Stimulated activated naive CD8-positive, alpha-beta T cell treated with anti-CD3 and anti-CD28 coated beads, Interleukin-15, Interleukin-2, amounts not matched to agents 100 ng/mL and 50 ng/mL, for 24 hours (primary cell): ENCODE measurements at regions not wholly inside any gene's neighbourhood (a gene's known extent, or its start where the extent isn't known, plus 50 kb on each side); places are given as distances from the start of the nearest gene placed in this dataset.
A peak's percentile ranks its signal among the peaks of the same experiment; 100 is the strongest.

Source experiments
- H3K27ac Mint-ChIP-seq: one replicate; pipeline ENCODE4 v1.8.0; 2021; ENCODE audit warnings: mild to moderate bottlenecking, mixed read lengths
- H3K27me3 Mint-ChIP-seq: one replicate; pipeline ENCODE4 v1.8.0; 2021; ENCODE audit warnings: mixed read lengths
- H3K36me3 Mint-ChIP-seq: one replicate; pipeline ENCODE4 v1.8.0; 2021; ENCODE audit warnings: low read depth, mixed read lengths
- H3K4me1 Mint-ChIP-seq: one replicate; pipeline ENCODE4 v1.8.0; 2021; ENCODE audit warnings: low read depth, mixed read lengths
- H3K4me3 Mint-ChIP-seq: one replicate; pipeline ENCODE4 v1.8.0; 2021; ENCODE audit warnings: mild to moderate bottlenecking, mixed read lengths
- H3K9me3 Mint-ChIP-seq: one replicate; pipeline ENCODE4 v1.8.0; 2021; ENCODE audit warnings: mixed read lengths

GRCh38 chr6:18335948-18336347 lies 51.2 kb upstream of the RNF144B start:
- Mint-ChIP-seq H3K27me3 (peaks cover 2% of the 10 kb centered on the region), H3K4me3 (no peak overlapping the region), H3K36me3 (no peaks in the 10 kb centered on the region), H3K4me1 (peaks cover 2% of the 10 kb centered on the region), H3K9me3 (no peaks in the 10 kb centered on the region), H3K27ac (no peak overlapping the region)

DNA sequence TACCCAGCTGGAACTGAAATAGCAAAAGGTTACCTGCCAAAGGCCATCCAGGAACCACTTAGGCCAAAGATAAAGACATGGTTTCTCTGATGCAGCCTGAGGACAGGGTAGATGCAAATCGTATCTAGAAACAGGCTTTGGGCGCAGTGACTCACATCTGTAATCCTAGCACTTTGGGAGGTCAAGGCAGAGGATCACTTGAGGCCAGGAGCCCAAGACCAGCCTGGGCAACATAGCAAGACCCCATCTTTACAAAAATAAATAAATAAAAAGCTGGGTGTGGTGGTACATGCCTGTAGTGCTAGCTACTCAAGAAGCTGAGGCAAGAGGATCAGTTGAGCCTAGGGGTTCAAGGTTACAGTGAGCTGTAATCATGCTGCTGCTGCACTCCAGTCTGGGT lies 52.9 kb upstream of the RNF144B start:
- H3K4me3 Mint-ChIP-seq, result no peak overlapping the region
- peaks cover 3% of the 10 kb centered on the region for H3K4me1 Mint-ChIP-seq
- H3K9me3 Mint-ChIP-seq, result no peaks in the 10 kb centered on the region
- peaks cover 4% of the 10 kb centered on the region for H3K27me3 Mint-ChIP-seq
- no peaks in the 10 kb centered on the region for H3K36me3 Mint-ChIP-seq
- no peak overlapping the region for H3K27ac Mint-ChIP-seq

DNA sequence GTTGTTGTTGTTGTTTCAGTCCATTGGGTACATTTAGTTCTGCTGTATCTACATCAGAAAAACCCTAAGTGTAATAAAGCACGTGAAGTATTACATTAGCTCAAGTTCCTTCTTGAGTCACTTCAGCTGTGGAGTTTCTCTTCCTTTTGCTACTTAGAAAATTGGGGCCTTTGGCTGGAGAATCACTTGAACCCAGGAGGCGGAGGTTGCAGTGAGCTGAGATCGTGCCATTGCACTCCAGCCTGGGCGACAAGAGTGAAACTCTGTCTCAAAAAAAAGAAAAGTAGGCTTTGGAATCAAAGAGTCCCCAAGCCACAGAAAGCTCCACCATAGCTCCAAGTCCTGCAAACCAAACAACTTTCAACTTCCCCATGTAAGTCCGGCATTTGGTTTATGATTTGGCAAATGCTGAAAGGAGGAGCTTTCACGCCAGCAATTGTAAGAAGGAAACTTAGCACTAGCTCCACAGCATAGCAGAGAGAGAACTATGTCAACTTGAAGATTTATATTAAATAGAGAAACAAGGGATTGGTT lies 56.5 kb upstream of the RNF144B start:
- H3K4me1 Mint-ChIP-seq, result peaks cover 13% of the 10 kb centered on the region
- peak overlapping the region; percentile 49 for H3K27ac Mint-ChIP-seq
- H3K36me3 Mint-ChIP-seq, result no peaks in the 10 kb centered on the region
- H3K27me3 Mint-ChIP-seq, result peaks cover 4% of the 10 kb centered on the region
- H3K4me3 Mint-ChIP-seq, result no peak overlapping the region
- H3K9me3 Mint-ChIP-seq, result no peaks in the 10 kb centered on the region

DNA sequence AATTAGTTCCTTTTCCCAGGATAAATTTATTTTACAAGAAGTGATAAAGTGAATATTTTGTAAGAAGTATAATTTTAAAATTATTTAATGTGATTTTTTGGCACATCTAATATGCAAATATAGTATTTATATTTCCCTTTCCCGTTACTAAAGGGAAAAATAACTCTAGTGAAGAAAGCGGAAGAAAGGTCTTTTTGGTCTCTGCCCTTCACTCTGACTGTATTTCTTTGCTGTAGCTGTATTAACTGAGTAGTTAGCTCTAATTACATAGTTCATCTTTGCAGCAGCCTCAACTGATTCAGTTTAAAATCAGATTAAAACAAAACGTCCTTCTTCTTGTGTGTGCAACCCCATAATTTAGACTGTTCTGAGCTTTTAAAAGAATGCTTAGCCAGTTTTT lies 57.4 kb upstream of the RNF144B start:
- no peak overlapping the region for H3K27ac Mint-ChIP-seq
- no peaks in the 10 kb centered on the region for H3K36me3 Mint-ChIP-seq
- H3K9me3 Mint-ChIP-seq, result no peaks in the 10 kb centered on the region
- no peak overlapping the region for H3K4me3 Mint-ChIP-seq
- H3K4me1 Mint-ChIP-seq, result peaks cover 13% of the 10 kb centered on the region
- H3K27me3 Mint-ChIP-seq, result peaks cover 8% of the 10 kb centered on the region

GRCh38 chr6:18328540-18328939 lies 58.6 kb upstream of the RNF144B start:
- Mint-ChIP-seq H3K4me3 (no peak overlapping the region), H3K27ac (no peak overlapping the region), H3K27me3 (peaks cover 8% of the 10 kb centered on the region)

GRCh38 chr6:18328070-18328469 lies 59.1 kb upstream of the RNF144B start:
- H3K4me3 Mint-ChIP-seq, result no peak overlapping the region
- no peaks in the 10 kb centered on the region for H3K9me3 Mint-ChIP-seq
- no peak overlapping the region for H3K27ac Mint-ChIP-seq
- peaks cover 8% of the 10 kb centered on the region for H3K27me3 Mint-ChIP-seq
- H3K4me1 Mint-ChIP-seq, result peaks cover 13% of the 10 kb centered on the region
- H3K36me3 Mint-ChIP-seq, result no peaks in the 10 kb centered on the region

More at GRCh38 chr6:18328540-18328939, 58.6 kb upstream of the RNF144B start:
- Mint-ChIP-seq H3K9me3 (no peaks in the 10 kb centered on the region), H3K36me3 (no peaks in the 10 kb centered on the region), H3K4me1 (peaks cover 13% of the 10 kb centered on the region)

GRCh38 chr6:18327626-18328025 lies 59.5 kb upstream of the RNF144B start:
- H3K9me3 Mint-ChIP-seq, result no peaks in the 10 kb centered on the region
- peaks cover 8% of the 10 kb centered on the region for H3K27me3 Mint-ChIP-seq
- H3K36me3 Mint-ChIP-seq, result no peaks in the 10 kb centered on the region
- peaks cover 13% of the 10 kb centered on the region for H3K4me1 Mint-ChIP-seq
- no peak overlapping the region for H3K27ac Mint-ChIP-seq
- no peak overlapping the region for H3K4me3 Mint-ChIP-seq

- H3K9me3 Mint-ChIP-seq, result no peaks in the 10 kb centered on the region
- H3K36me3 Mint-ChIP-seq, result no peaks in the 10 kb centered on the region
- no peak overlapping the region for H3K4me3 Mint-ChIP-seq
- peaks cover 8% of the 10 kb centered on the region for H3K27me3 Mint-ChIP-seq
- H3K4me1 Mint-ChIP-seq, result peaks cover 13% of the 10 kb centered on the region
- H3K27ac Mint-ChIP-seq, result no peak overlapping the region
Measured at GRCh38 chr6:18326980-18327379, 60.2 kb upstream of the RNF144B start.

DNA sequence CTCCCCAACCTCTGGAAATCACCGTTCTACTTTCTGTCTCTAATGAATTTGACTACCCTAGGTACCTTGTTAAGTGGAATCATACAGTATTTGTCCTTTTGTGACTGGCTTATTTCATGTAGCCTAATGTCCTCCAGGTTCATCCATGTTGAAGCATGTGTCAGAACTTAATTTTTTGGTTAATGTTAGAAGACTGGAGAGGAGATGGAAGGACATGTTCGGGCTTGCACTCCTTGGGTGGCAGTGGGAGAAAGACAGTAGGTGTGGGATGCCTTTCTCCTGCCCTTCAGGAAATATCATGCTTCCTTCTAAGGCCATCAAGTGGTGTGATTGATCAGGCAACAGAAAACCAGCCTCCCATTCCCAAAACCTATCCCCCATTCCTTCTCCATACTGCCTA lies 61.1 kb upstream of the RNF144B start:
- Mint-ChIP-seq H3K27me3 (peaks cover 6% of the 10 kb centered on the region), H3K36me3 (no peaks in the 10 kb centered on the region), H3K27ac (no peak overlapping the region), H3K9me3 (no peaks in the 10 kb centered on the region), H3K4me3 (no peak overlapping the region), H3K4me1 (peaks cover 12% of the 10 kb centered on the region)

DNA sequence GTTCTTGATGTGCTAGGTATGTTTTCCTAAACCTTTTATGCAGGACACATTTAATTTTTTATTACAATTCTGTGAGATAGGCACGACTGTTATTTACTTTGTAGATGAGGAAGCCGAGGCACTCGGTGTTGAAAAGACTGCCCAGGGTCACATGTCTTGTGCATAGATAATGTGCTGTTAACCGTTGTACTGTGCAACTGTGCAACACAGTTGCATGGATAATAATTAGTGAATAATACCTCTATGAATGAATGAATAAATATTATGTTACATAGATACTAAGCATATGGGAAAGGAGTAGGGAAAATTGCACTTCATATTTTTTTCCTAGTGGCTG lies 60.3 kb upstream of the DEK start:
- H3K4me1 Mint-ChIP-seq, result peaks cover 10% of the 10 kb centered on the region
- H3K27ac Mint-ChIP-seq, result no peak overlapping the region

GRCh38 chr6:18323935-18324705 lies 59.8 kb upstream of the DEK start:
- no peaks in the 10 kb centered on the region for H3K36me3 Mint-ChIP-seq
- H3K27ac Mint-ChIP-seq, result no peak overlapping the region
- no peaks in the 10 kb centered on the region for H3K9me3 Mint-ChIP-seq
- H3K27me3 Mint-ChIP-seq, result peaks cover 4% of the 10 kb centered on the region
- peaks cover 10% of the 10 kb centered on the region for H3K4me1 Mint-ChIP-seq
- H3K4me3 Mint-ChIP-seq, result no peak overlapping the region

More for the DNA sequence above, 60.3 kb upstream of the DEK start:
- peaks cover 4% of the 10 kb centered on the region for H3K27me3 Mint-ChIP-seq
- no peaks in the 10 kb centered on the region for H3K9me3 Mint-ChIP-seq
- H3K4me3 Mint-ChIP-seq, result no peak overlapping the region
- no peaks in the 10 kb centered on the region for H3K36me3 Mint-ChIP-seq

- no peak overlapping the region for H3K27ac Mint-ChIP-seq
- H3K36me3 Mint-ChIP-seq, result no peaks in the 10 kb centered on the region
- H3K9me3 Mint-ChIP-seq, result no peaks in the 10 kb centered on the region
- no peak overlapping the region for H3K4me3 Mint-ChIP-seq
- H3K4me1 Mint-ChIP-seq, result no peaks in the 10 kb centered on the region
- peaks cover 3% of the 10 kb centered on the region for H3K27me3 Mint-ChIP-seq
Measured at GRCh38 chr6:18317850-18318249, 53.5 kb upstream of the DEK start.

GRCh38 chr6:18314317-18314997 lies 50.1 kb upstream of the DEK start:
- Mint-ChIP-seq H3K27me3 (peaks cover 11% of the 10 kb centered on the region), H3K4me1 (no peaks in the 10 kb centered on the region), H3K9me3 (peaks cover 2% of the 10 kb centered on the region), H3K36me3 (no peaks in the 10 kb centered on the region), H3K4me3 (no peak overlapping the region), H3K27ac (no peak overlapping the region)
